ENCODE measurements at regions not wholly inside any gene's neighbourhood (a gene's known extent, or its start where the extent isn't known, plus 50 kb on each side); places are given as distances from the start of the nearest gene placed in this dataset.
A peak's percentile ranks its signal among the peaks of the same experiment; 100 is the strongest.
"Not testable (repeated sequence)": the region's sequence is repeated elsewhere in the genome, so short reads cannot be mapped to it uniquely, and the experiment has no call there.

GRCh38 chr5:155631116-155631515, 617.6 kb downstream of the KIF4B start:
- TF ChIP-seq, protein P1, sequence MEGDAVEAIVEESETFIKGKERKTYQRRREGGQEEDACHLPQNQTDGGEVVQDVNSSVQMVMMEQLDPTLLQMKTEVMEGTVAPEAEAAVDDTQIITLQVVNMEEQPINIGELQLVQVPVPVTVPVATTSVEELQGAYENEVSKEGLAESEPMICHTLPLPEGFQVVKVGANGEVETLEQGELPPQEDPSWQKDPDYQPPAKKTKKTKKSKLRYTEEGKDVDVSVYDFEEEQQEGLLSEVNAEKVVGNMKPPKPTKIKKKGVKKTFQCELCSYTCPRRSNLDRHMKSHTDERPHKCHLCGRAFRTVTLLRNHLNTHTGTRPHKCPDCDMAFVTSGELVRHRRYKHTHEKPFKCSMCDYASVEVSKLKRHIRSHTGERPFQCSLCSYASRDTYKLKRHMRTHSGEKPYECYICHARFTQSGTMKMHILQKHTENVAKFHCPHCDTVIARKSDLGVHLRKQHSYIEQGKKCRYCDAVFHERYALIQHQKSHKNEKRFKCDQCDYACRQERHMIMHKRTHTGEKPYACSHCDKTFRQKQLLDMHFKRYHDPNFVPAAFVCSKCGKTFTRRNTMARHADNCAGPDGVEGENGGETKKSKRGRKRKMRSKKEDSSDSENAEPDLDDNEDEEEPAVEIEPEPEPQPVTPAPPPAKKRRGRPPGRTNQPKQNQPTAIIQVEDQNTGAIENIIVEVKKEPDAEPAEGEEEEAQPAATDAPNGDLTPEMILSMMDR (conservative IDR thresholded peaks at IDR 0.05) = no peak
- H3K27ac ChIP-seq = no peak overlapping the region

DNA sequence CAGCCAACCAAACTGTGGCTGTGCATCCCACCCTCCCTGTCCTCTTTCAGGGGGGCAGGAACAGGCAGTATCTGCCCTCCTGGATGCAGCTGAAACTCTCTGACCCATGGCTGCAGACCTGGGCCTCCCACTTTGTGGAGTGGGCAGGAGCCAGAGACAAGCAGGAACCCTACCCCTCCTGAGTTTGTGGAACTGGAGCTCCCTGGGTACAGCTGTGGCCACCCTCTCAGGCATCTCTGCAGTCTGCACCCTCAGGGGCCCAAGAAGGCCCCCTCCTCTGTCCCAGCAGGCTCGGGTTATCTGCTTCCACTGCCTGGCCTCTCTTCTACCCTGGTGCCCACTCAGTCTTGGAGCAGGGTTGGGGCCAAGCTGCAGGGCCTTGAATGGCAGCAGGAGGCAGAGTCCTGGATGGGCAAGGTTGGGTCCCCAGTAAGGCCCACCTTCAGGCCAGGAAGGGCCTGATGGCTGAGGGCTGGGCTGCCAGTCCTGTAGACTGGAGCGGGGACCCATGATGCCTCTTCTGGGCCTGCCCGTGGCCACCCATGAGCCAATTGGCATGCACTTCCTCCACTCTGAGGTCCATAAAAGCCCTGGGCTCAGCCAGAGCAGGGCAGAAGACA, 619.9 kb downstream of the KIF4B start:
- no peak overlapping the region for H3K27ac ChIP-seq
- TF ChIP-seq, protein P1 (conservative IDR thresholded peaks at IDR 0.05) = no peak

- TF ChIP-seq, protein P1 (conservative IDR thresholded peaks at IDR 0.05) = no peak
- no peak overlapping the region for H3K27ac ChIP-seq
These were observed 636.1 kb downstream of the KIF4B start for GRCh38 chr5:155649666-155650065.

- TF ChIP-seq, protein P1 (conservative IDR thresholded peaks at IDR 0.05) = peak; percentile 26
- no peak overlapping the region for H3K27ac ChIP-seq
These were observed 642.0 kb downstream of the KIF4B start for GRCh38 chr5:155655569-155655968.

DNA sequence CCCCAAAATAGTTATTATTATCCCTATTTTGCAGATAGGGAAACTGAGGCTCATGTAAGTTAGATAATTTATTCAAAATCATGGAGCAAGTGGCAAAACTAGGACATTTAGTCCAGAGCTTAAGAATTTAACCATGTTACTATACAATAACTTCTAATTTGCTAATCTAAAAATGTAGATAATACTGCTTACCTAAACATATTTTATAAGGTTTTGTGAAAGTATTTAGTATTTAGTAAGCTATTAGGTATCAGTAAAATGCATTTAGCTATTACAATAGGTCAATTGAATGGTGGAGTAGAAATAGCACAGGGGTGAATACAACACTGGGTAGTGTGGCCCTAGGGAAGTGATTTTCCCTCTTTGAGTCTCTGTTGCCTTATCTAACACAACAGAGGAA, 648.3 kb downstream of the KIF4B start:
- no peak overlapping the region for H3K27ac ChIP-seq
- TF ChIP-seq, protein P1 (conservative IDR thresholded peaks at IDR 0.05) = no peak

DNA sequence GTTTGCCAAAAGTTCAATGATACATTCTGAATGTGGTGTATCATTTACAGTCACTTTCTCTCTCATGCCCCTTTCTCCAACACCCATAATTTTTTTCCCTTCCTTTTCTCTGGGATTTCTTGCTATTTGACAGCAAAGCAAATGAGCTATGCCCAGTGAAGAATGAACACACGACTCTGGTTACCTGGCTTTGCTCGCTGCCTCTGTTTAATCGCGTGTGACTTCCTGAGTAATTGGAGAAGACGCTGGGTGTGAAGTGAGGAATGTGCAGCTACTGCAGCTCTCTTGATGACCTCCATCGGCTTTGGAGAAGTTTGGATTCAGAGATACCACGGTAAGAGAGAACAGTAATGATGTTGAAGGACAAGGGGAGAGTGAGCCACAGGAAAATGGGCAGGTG, 651.8 kb downstream of the KIF4B start:
- H3K27ac ChIP-seq = no peak overlapping the region
- TF ChIP-seq, protein P1 (conservative IDR thresholded peaks at IDR 0.05) = no peak

DNA sequence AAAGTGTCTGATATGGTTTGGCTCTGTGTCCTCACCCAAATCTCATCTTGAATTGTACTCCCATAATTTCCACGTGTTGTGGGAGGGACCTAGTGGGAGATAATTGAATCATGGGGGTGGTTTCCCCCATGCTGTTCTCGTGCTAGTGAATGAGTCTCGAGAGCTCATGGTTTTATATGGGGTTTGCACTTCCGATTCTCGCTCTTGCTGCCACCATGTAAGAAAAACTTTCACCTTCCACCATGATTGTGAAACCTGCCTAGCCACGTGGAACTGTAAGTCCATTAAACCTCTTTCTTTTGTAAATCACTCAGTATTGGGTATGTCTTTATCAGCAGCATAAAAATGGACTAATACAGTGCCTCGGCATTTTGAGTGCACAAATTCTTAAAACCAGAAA, 655.0 kb upstream of the SGCD start:
- not testable (repeated sequence) for H3K27ac ChIP-seq

DNA sequence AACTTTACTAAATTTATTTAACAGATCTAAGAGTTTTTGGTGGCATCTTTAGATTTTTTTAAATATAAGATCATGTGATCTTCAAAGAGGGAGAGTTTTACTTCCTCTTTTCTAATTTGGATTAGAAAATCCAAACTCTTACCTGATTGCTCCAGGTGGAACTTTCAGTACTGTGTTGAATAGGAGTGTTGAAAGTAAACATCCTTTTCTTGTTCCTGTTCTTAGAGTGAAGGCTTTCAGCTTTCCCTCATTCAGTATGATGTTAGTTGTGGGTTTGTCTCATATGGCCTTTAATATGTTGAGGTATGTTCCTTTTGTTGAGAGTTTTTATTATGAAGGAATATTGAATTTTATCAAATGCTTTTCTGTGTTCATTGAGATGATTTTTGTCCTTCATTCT, 650.0 kb upstream of the SGCD start:
- no peak overlapping the region for H3K27ac ChIP-seq
- TF ChIP-seq, protein P1 (conservative IDR thresholded peaks at IDR 0.05) = no peak
